MM.1S (cell line): ENCODE measurements at regions not wholly inside any gene's neighbourhood (a gene's known extent, or its start where the extent isn't known, plus 50 kb on each side); places are given as distances from the start of the nearest gene placed in this dataset.

Experiments
- DNase-seq: peaks from one replicate; pipeline ENCODE4 v3.0.0-alpha.2; 2015
- H2AFZ ChIP-seq: fragments of 300-600 bp; sonication (generic); 2 replicates; pipeline ENCODE4 v1.6.0; 2016; ENCODE audit warnings: antibody characterized with exemption, low read length
- H3F3A ChIP-seq: fragments of 300-600 bp; sonication (generic); 2 replicates; pipeline ENCODE4 v1.6.1; 2016; ENCODE audit warnings: mild to moderate bottlenecking, antibody characterized with exemption, low read length, moderate library complexity, mixed read lengths; ENCODE audit not compliant: insufficient read depth
- H3K27ac ChIP-seq: fragments of 300-600 bp; sonication (generic); 2 replicates; pipeline ENCODE4 v1.5.1; 2016; ENCODE audit warnings: mild to moderate bottlenecking, low read length
- H3K27me3 ChIP-seq: fragments of 300-600 bp; sonication (generic); replicated peaks from 2 replicates; pipeline ENCODE4 v1.6.0; 2016; ENCODE audit warnings: low read length; ENCODE audit not compliant: insufficient read depth
- H3K36me3 ChIP-seq: fragments of 300-600 bp; sonication (generic); replicated peaks from 2 replicates; pipeline ENCODE4 v1.6.1; 2016; ENCODE audit warnings: mild to moderate bottlenecking, low read length, mixed read lengths; ENCODE audit not compliant: insufficient read depth
- H3K4me1 ChIP-seq: fragments of 300-600 bp; sonication (generic); 2 replicates; pipeline ENCODE4 v1.6.1; 2016; ENCODE audit warnings: low read length, mixed read lengths
- H3K4me2 ChIP-seq: fragments of 300-600 bp; sonication (generic); 2 replicates; pipeline ENCODE4 v1.6.0; 2016; ENCODE audit warnings: low read depth, low read length
- H3K4me3 ChIP-seq: fragments of 300-600 bp; sonication (generic); 2 replicates; pipeline ENCODE4 v1.5.1; 2016; ENCODE audit warnings: low read length, mixed read lengths
- H3K79me2 ChIP-seq: fragments of 300-600 bp; sonication (generic); 2 replicates; pipeline ENCODE4 v1.6.1; 2016; ENCODE audit warnings: mixed run types, low read length, mixed read lengths
- H3K9ac ChIP-seq: fragments of 300-600 bp; sonication (generic); 2 replicates; pipeline ENCODE4 v1.6.1; 2016; ENCODE audit warnings: low read length, mixed read lengths
- H3K9me2 ChIP-seq: fragments of 300-600 bp; sonication (generic); replicated peaks from 2 replicates; pipeline ENCODE4 v1.6.1; 2016; ENCODE audit warnings: mild to moderate bottlenecking, low read length, mixed read lengths; ENCODE audit not compliant: insufficient read depth
- H3K9me3 ChIP-seq: fragments of 300-600 bp; sonication (generic); replicated peaks from 2 replicates; pipeline ENCODE4 v1.6.1; 2016; ENCODE audit warnings: mild to moderate bottlenecking, low read length, mixed read lengths; ENCODE audit not compliant: insufficient read depth
- H4K20me1 ChIP-seq: fragments of 300-600 bp; sonication (generic); 2 replicates; pipeline ENCODE4 v1.6.1; 2016; ENCODE audit warnings: mild to moderate bottlenecking, low read length, moderate library complexity, mixed read lengths; ENCODE audit not compliant: insufficient read depth
- CTCF ChIP-seq: fragments of 300-600 bp; sonication (generic); IDR thresholded peaks from 2 replicates; pipeline ENCODE4 v1.5.1; 2016; ENCODE audit warnings: antibody characterized with exemption, low read length, mixed read lengths
- EZH2 ChIP-seq: fragments of 300-600 bp; sonication (generic); optimal IDR thresholded peaks from 2 replicates; pipeline ENCODE3; 2017; ENCODE audit warnings: low read depth, mild to moderate bottlenecking, antibody characterized with exemption, low read length, mixed read lengths
- EZH2phosphoT487 ChIP-seq: fragments of 300-600 bp; sonication (generic); IDR thresholded peaks from 2 replicates; pipeline ENCODE4 v1.6.1; 2018; ENCODE audit warnings: antibody characterized with exemption, low read length

GRCh38 chr20:48054051-48054450 is 268.8 kb upstream of the SULF2 start:
- H3K36me3 ChIP-seq: no peaks in the 10 kb centered on the region
- H3K4me2 ChIP-seq: no peak overlapping the region
- H3K9me3 ChIP-seq: no peaks in the 10 kb centered on the region
- no peaks in the 10 kb centered on the region for H4K20me1 ChIP-seq
- no peaks in the 10 kb centered on the region for H3K27me3 ChIP-seq
- no peak overlapping the region for H3K27ac ChIP-seq
- H2AFZ ChIP-seq: no peak overlapping the region
- no peak overlapping the region for H3K9ac ChIP-seq
- H3K79me2 ChIP-seq: no peaks in the 10 kb centered on the region
- no peaks in the 10 kb centered on the region for H3K4me1 ChIP-seq
- DNase-seq: no peak
- H3K9me2 ChIP-seq: no peaks in the 10 kb centered on the region
- H3K4me3 ChIP-seq: no peak overlapping the region
- H3F3A ChIP-seq: no peaks in the 10 kb centered on the region
- TF ChIP-seq EZH2phosphoT487: no peak
- TF ChIP-seq EZH2: no peak
- TF ChIP-seq CTCF: no peak

- TF ChIP-seq EZH2 (no peak), CTCF (no peak), EZH2phosphoT487 (no peak)
- no peaks in the 10 kb centered on the region for H4K20me1 ChIP-seq
- no peak overlapping the region for H3K27ac ChIP-seq
- no peak for DNase-seq
- H2AFZ ChIP-seq: no peak overlapping the region
- H3K4me3 ChIP-seq: no peak overlapping the region
- no peaks in the 10 kb centered on the region for H3K9me3 ChIP-seq
- no peaks in the 10 kb centered on the region for H3F3A ChIP-seq
- H3K79me2 ChIP-seq: no peaks in the 10 kb centered on the region
- no peaks in the 10 kb centered on the region for H3K36me3 ChIP-seq
- no peaks in the 10 kb centered on the region for H3K4me1 ChIP-seq
- H3K9me2 ChIP-seq: no peaks in the 10 kb centered on the region
- no peak overlapping the region for H3K4me2 ChIP-seq
- H3K9ac ChIP-seq: no peak overlapping the region
- H3K27me3 ChIP-seq: no peaks in the 10 kb centered on the region
Measured at GRCh38 chr20:48052475-48052835, 267.2 kb upstream of the SULF2 start.

GRCh38 chr20:48051794-48052474 is 266.7 kb upstream of the SULF2 start:
- no peaks in the 10 kb centered on the region for H3K36me3 ChIP-seq
- TF ChIP-seq CTCF (no peak), EZH2phosphoT487 (no peak), EZH2 (no peak)
- no peak overlapping the region for H3K4me2 ChIP-seq
- H2AFZ ChIP-seq: no peak overlapping the region
- no peaks in the 10 kb centered on the region for H3F3A ChIP-seq
- no peaks in the 10 kb centered on the region for H3K79me2 ChIP-seq
- H3K9me3 ChIP-seq: no peaks in the 10 kb centered on the region
- no peaks in the 10 kb centered on the region for H3K4me1 ChIP-seq
- no peak overlapping the region for H3K27ac ChIP-seq
- no peaks in the 10 kb centered on the region for H3K9me2 ChIP-seq
- no peak for DNase-seq
- no peaks in the 10 kb centered on the region for H4K20me1 ChIP-seq
- H3K9ac ChIP-seq: no peak overlapping the region
- H3K27me3 ChIP-seq: no peaks in the 10 kb centered on the region
- no peak overlapping the region for H3K4me3 ChIP-seq
